ENCODE measurements at regions not wholly inside any gene's neighbourhood (a gene's known extent, or its start where the extent isn't known, plus 50 kb on each side); places are given as distances from the start of the nearest gene placed in this dataset.

DNA sequence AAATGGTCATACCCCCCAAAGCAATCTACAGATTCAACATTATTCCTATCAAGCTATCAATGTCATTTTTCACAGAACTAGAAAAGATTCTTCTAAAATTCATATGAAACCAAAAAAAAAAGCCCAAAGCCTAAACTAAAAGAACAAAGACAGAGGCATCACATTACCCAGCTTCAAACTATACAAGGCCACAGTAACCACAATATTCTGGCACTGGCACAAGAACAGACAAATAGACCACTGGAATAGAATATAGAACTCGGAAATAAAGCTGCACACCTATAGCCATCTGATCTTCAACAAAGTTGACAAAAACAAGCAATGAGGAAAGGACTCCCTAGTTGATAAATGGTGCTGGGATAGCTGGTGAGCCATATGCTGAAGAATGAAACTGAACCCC lies 89.2 kb upstream of the PCED1B start:
- TF ChIP-seq, protein P1, sequence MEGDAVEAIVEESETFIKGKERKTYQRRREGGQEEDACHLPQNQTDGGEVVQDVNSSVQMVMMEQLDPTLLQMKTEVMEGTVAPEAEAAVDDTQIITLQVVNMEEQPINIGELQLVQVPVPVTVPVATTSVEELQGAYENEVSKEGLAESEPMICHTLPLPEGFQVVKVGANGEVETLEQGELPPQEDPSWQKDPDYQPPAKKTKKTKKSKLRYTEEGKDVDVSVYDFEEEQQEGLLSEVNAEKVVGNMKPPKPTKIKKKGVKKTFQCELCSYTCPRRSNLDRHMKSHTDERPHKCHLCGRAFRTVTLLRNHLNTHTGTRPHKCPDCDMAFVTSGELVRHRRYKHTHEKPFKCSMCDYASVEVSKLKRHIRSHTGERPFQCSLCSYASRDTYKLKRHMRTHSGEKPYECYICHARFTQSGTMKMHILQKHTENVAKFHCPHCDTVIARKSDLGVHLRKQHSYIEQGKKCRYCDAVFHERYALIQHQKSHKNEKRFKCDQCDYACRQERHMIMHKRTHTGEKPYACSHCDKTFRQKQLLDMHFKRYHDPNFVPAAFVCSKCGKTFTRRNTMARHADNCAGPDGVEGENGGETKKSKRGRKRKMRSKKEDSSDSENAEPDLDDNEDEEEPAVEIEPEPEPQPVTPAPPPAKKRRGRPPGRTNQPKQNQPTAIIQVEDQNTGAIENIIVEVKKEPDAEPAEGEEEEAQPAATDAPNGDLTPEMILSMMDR (IDR thresholded peaks at IDR 0.05), result no peak
- TF ChIP-seq POLR2AphosphoS5 (IDR thresholded peaks at IDR 0.05), result no peak
